Cardiac muscle cell (in vitro differentiated cells and primary cell): ENCODE measurements at regions not wholly inside any gene's neighbourhood (a gene's known extent, or its start where the extent isn't known, plus 50 kb on each side); places are given as distances from the start of the nearest gene placed in this dataset.

Source experiments
- DNase-seq, 2 donors: peaks; one replicate each; pipeline versions ENCODE4 v3.0.0 to v3.0.0-alpha.2; 2010 to 2017; ENCODE audit warnings: low read depth in 1 of 2, low spot score in 1 of 2
- H3K27ac ChIP-seq: fragments of 200-600 bp; sonication (generic); 2 replicates; pipeline ENCODE4 v1.5.1; 2016
- H3K27me3 ChIP-seq: fragments of 200-600 bp; sonication (generic); 2 replicates; pipeline ENCODE4 v1.6.0; 2016; ENCODE audit warnings: control low read depth
- H3K36me3 ChIP-seq: fragments of 200-600 bp; sonication (generic); 2 replicates; pipeline ENCODE4 v1.5.1; 2016; ENCODE audit warnings: control low read depth
- H3K4me1 ChIP-seq: fragments of 200-600 bp; sonication (generic); 2 replicates; pipeline ENCODE4 v1.8.1; 2017; ENCODE audit warnings: low read depth, mild to moderate bottlenecking, mixed run types
- H3K4me3 ChIP-seq: fragments of 200-600 bp; sonication (generic); 2 replicates; pipeline ENCODE4 v1.5.1; 2016; ENCODE audit warnings: mild to moderate bottlenecking
- H3K9me3 ChIP-seq: fragments of 200-600 bp; sonication (generic); 2 replicates; pipeline ENCODE4 v1.5.1; 2017; ENCODE audit warnings: low read depth, mild to moderate bottlenecking, control low read depth
- TF ChIP-seq, protein P1 (sequence below): IDR thresholded peaks from 2 replicates; pipeline ENCODE4 v1.5.1; 2012; ENCODE audit warnings: low read depth, mild to moderate bottlenecking, low read length

DNA sequence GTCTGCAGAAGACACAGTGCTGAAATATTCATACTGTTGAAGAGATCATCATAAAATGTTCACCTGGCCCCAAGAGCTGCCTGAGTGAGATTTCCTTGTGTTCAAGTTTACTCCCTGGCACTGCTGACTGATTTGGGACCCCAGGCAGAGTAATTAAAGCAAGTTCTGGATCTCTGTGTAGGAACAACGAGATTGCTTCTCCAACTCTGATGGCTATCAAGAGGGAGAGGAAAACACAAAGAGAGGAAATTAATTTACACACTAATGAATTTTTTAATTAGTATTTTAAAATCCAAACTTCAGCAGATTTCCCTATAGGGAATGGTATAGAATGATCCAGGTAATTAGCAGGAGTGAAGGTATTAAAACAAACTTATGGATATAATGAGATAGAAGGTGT is 711.8 kb downstream of the DCDC2C start:
- Histone ChIP-seq H3K9me3 (no peaks in the 10 kb centered on the region), H3K27me3 (no peaks in the 10 kb centered on the region), H3K4me3 (no peak overlapping the region), H3K4me1 (peaks cover 52% of the 10 kb centered on the region), H3K27ac (no peak overlapping the region), H3K36me3 (no peaks in the 10 kb centered on the region)
- TF ChIP-seq, protein P1, sequence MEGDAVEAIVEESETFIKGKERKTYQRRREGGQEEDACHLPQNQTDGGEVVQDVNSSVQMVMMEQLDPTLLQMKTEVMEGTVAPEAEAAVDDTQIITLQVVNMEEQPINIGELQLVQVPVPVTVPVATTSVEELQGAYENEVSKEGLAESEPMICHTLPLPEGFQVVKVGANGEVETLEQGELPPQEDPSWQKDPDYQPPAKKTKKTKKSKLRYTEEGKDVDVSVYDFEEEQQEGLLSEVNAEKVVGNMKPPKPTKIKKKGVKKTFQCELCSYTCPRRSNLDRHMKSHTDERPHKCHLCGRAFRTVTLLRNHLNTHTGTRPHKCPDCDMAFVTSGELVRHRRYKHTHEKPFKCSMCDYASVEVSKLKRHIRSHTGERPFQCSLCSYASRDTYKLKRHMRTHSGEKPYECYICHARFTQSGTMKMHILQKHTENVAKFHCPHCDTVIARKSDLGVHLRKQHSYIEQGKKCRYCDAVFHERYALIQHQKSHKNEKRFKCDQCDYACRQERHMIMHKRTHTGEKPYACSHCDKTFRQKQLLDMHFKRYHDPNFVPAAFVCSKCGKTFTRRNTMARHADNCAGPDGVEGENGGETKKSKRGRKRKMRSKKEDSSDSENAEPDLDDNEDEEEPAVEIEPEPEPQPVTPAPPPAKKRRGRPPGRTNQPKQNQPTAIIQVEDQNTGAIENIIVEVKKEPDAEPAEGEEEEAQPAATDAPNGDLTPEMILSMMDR: no peak
- no peak for DNase-seq

DNA sequence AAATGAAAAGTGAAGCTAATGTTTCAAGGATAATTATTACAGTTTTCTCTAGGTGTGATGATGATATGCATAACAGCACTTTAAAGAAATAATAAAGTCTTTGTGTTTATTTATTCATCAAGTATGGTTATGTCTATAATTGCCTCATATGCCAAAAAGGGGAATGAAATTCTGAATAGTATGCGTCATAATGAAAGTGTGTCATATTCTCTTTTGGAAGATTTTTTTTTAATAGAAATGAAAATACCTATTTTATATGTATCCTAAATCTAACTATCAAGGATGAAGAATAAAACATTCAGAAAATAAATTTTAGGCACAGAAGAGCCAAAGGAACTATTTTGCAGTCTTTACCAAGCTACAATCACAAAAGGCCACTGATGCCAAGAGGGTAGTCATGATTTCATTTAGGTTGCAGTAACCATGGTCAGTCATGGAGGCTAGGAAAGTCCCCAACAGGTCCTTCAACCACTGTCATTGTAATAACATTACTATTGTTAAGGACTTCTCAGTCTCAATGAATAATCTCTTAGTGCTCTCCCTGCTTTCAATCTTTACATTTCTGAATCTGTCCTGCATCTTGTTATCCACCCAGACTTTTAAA is 712.5 kb downstream of the DCDC2C start:
- H3K9me3 ChIP-seq: no peaks in the 10 kb centered on the region
- no peak overlapping the region for H3K4me3 ChIP-seq
- no peaks in the 10 kb centered on the region for H3K27me3 ChIP-seq
- TF ChIP-seq, protein P1: no peak
- no peak overlapping the region for H3K27ac ChIP-seq
- H3K4me1 ChIP-seq: peaks cover 55% of the 10 kb centered on the region
- DNase-seq: no peak
- no peaks in the 10 kb centered on the region for H3K36me3 ChIP-seq

DNA sequence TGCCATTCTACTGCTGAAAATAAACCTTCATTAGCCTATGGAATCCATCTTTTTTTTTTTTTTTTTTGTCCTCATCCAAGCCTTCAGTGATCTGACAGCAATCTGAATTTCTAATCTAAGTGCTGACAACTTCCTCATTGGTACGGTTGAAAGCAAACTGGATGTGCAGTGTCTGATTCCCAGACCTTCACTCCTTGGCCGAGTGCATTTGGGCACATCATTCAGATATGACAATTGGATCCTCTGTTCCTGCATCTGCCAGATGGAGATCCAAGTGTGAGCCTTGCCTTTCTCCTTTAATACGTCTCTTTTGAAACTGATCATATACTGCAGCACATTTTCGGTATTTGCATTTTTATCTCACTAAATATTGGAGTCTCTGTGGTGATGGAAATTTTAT is 713.1 kb downstream of the DCDC2C start:
- Histone ChIP-seq H3K36me3 (no peaks in the 10 kb centered on the region), H3K4me3 (no peak overlapping the region), H3K9me3 (no peaks in the 10 kb centered on the region), H3K27me3 (no peaks in the 10 kb centered on the region), H3K27ac (no peak overlapping the region), H3K4me1 (peaks cover 54% of the 10 kb centered on the region)
- TF ChIP-seq, protein P1: no peak
- no peak for DNase-seq

DNA sequence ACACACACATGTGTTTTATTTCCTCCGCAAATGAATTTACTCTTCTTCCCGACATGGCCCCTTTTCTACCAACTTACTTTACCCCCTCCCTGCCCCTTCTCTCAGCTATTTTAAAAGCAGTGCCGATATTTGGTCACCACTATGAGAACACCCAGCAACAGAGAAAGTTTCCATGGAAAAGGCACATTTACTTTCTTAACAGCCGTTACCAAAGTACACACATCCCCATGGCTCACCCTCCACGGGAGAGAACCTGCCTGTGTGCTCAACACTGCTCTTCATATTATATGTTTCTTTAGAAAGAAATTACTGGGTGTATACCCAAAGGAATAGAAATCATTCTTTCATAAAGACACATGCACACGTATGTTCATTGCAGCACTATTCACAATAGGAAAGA is 714.4 kb downstream of the DCDC2C start:
- no peaks in the 10 kb centered on the region for H3K27me3 ChIP-seq
- no peak overlapping the region for H3K27ac ChIP-seq
- H3K9me3 ChIP-seq: no peaks in the 10 kb centered on the region
- no peak for DNase-seq
- H3K4me3 ChIP-seq: no peak overlapping the region
- peaks cover 43% of the 10 kb centered on the region for H3K4me1 ChIP-seq
- H3K36me3 ChIP-seq: no peaks in the 10 kb centered on the region
- TF ChIP-seq, protein P1: no peak

DNA sequence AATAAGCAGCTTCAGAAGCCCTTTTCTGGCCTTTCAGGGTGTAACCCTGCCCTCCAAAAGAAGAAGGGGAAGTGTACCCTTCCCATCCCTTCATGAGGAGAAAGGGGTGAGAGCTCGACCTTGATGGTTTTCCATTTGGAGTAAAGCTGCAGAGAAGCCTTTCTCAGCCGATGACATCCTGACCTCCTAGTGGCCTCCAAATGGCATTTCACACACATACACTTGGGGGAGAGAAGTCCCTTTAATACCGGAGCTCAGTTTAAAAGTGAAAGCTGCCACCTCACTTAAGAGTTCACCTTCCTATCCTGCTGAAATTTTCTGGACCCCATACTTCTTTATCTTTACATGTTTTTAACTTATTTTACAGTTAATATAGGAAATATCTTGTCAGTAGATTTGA is 716.7 kb downstream of the DCDC2C start:
- TF ChIP-seq, protein P1: no peak
- H3K27me3 ChIP-seq: no peaks in the 10 kb centered on the region
- no peak overlapping the region for H3K27ac ChIP-seq
- DNase-seq: peak in 1 of 2 donors; percentile 57
- peaks cover 21% of the 10 kb centered on the region for H3K4me1 ChIP-seq
- no peaks in the 10 kb centered on the region for H3K9me3 ChIP-seq
- H3K4me3 ChIP-seq: no peak overlapping the region
- no peaks in the 10 kb centered on the region for H3K36me3 ChIP-seq
